WI38 (cell line): ENCODE measurements at regions not wholly inside any gene's neighbourhood (a gene's known extent, or its start where the extent isn't known, plus 50 kb on each side); places are given as distances from the start of the nearest gene placed in this dataset.

Source experiments
- H3K4me3 ChIP-seq: 2 replicates; pipeline ENCODE4 v1.5.1; 2011; ENCODE audit warnings: low read depth, mild to moderate bottlenecking, control low read depth, low read length
- TF ChIP-seq, protein P1 (sequence below): IDR thresholded peaks from 2 replicates; pipeline ENCODE4 v1.5.1; 2012; ENCODE audit warnings: low read depth, mild to moderate bottlenecking, control low read depth, low read length

DNA sequence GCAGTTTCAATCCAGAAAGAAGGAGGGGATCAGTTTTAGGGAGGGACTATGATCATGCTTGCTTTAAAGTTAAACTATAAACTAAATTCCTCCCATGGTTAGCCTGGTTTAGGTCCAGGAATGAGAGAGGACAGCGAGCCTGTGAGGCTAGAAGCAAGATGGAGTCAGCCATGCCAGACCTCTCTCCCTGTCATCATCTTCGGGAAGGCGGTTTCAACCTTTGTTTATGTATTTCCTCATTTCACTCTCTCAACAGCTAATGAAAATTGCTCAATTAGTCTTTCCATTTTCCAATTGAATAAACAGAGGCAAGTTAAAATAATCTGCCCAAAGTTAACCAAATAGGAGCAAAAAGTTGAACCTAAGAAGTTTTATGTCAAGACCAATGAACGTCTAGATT is 201.5 kb downstream of the KCNJ2 start:
- H3K4me3 ChIP-seq: no peak overlapping the region
- TF ChIP-seq, protein P1, sequence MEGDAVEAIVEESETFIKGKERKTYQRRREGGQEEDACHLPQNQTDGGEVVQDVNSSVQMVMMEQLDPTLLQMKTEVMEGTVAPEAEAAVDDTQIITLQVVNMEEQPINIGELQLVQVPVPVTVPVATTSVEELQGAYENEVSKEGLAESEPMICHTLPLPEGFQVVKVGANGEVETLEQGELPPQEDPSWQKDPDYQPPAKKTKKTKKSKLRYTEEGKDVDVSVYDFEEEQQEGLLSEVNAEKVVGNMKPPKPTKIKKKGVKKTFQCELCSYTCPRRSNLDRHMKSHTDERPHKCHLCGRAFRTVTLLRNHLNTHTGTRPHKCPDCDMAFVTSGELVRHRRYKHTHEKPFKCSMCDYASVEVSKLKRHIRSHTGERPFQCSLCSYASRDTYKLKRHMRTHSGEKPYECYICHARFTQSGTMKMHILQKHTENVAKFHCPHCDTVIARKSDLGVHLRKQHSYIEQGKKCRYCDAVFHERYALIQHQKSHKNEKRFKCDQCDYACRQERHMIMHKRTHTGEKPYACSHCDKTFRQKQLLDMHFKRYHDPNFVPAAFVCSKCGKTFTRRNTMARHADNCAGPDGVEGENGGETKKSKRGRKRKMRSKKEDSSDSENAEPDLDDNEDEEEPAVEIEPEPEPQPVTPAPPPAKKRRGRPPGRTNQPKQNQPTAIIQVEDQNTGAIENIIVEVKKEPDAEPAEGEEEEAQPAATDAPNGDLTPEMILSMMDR: no peak

DNA sequence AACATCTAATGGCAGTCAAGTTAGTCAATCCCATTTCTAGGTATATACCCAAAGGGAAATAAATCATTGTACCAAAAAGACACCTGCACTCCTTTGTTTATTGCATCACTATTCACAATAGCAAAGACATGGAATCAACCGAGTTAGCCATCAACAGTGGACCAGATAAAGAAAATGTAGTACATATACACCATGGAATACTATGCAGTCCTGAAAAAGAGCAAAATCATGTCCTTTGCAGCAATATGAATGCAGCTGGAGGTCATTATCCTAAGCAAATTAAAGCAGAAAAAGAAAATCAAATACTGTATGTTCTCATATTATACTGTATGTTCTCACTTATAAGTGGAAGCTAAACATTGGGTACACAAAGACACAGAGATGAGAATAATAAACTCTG is 204.0 kb downstream of the KCNJ2 start:
- TF ChIP-seq, protein P1: no peak
- H3K4me3 ChIP-seq: no peak overlapping the region

DNA sequence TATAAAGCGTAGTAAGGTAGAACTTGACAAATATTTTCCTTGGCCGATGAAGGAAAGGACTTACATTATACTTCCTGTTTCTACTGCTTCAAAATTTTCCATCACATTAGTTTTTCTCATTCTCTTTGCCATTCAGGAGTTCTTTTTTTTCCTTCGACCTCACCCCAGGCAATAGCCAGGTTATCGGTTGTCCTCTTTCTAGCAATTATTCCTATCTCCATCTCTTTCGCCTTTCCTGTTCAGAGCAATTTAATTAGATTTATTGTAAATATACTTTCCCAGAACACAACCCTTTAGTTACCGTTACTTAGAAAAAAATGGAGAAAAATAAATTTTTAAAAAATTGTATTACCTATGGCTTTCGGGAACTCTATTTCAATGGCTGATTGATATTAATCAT is 205.2 kb downstream of the KCNJ2 start:
- TF ChIP-seq, protein P1: no peak
- no peak overlapping the region for H3K4me3 ChIP-seq

DNA sequence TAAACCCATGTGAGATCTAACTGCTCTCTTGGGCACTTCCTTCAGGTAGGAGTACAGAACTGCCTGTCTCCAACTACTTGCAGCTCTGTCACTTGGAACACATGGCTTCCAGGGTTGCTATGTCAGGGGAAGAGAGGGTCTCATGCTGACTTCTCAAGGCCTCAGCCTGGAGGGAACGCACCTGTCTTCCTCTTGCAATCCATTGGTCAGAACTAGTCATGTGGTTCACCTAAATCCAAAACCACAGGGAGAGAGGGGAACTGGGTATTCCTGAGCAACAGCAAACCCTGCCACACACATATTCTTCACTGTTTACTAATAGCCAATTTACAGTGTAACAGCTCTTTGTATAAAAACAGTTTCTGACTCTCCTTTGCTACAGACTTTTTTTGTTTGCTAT is 206.1 kb downstream of the KCNJ2 start:
- TF ChIP-seq, protein P1: no peak
- H3K4me3 ChIP-seq: no peak overlapping the region

DNA sequence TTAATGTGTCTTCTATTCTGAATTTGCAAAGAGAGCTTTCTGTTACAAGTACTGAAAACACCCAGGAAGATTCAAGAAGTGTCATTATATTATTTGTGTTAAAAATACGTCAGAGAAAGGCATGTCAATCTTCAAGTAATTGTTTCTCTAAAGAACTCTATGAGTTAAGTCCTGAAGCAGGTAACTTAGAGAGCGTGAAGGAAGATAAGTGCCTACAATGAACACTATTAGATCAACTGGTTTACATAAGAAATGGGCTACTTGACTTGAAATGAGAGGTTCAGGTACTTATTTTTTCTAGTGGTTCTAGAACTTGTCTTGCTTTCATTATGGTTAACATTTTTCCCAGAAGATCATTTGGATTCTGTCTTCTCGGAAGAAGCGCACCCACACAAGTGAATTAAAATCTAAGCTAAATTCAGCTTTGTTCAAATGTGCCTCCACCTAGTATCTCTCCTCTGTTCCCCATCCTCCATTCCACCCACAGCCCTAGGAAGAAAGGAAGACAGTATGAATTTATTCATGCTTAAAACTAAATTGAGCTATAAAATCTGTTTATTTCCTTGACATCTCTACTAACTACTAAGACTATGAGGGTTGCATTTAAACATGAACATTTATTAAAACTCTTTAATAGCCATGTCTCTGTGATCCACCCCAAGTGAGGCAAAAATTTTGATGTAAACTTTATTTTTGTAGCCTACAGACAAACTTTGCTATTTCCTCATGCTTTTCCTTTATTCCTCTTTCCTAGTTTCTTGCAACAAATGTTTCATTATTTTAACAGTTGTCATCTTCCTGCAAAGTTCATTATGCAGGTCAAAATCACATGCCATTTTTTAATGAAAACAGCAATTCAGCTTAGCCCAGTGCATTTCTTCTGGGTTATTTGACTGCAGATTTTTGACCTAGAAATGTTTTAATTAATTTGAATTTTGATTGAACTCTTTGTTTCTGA is 206.8 kb downstream of the KCNJ2 start:
- TF ChIP-seq, protein P1: no peak
- no peak overlapping the region for H3K4me3 ChIP-seq

DNA sequence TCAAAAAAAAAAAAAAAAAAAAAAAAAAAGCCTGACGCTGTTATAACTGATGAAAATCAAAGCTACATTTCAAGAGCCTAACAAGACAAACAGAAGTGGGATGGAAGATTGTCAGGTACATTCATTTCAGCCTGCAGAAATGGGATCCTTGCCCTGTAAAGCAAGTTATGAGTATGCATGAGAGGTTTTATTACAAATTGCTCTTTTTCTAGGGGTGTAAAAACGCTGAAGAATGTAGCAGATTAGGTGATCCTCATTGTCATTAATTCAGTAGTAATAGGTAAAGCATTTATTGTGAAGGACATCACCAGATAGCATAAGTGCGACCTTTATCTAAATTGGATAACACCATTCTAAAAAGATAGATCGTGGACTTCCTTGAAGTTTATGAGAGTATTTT is 208.3 kb downstream of the KCNJ2 start:
- H3K4me3 ChIP-seq: no peak overlapping the region
- TF ChIP-seq, protein P1: no peak

DNA sequence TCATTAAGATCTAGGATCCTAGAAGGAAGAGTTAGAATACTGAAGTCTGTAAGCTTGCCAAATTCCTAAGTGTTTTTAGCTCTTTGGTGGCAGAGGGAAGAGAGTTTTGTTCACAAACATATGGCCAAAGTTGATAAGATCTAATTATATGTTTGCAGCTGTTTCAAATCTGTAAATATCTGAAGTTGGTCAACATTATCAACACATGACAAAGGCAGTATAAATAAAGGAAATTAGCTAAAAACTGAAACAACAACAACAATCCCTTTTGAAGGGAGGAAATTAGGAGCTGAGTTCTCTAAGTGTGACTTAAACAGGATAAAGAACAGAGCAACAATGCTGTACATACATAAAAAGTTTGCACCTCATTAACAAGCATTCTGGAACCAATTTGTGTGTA is 208.7 kb downstream of the KCNJ2 start:
- TF ChIP-seq, protein P1: no peak
- no peak overlapping the region for H3K4me3 ChIP-seq
